ENCODE measurements at regions not wholly inside any gene's neighbourhood (a gene's known extent, or its start where the extent isn't known, plus 50 kb on each side); places are given as distances from the start of the nearest gene placed in this dataset.

DNA sequence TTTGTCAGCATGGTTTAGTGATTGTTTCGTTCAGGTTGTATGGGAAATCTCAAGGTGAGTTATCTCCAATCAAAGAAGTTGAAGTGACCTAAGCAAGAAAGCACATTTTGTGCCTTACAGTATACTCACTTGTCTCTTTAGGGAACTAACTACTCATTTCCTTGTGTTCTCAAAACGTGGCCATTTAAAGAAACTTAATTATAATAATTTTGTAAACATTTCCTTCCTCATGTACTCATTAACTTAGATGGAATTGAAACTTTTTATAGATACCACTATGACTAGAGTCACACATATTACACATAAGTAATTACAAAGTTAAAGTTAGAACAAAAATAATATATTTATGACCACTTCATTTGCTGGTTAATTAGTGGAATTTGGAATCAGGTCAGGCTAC, 552.6 kb downstream of the MRPL39 start:
- H3K27me3 ChIP-seq (ENCODE audit: control insufficient read depth, insufficient read depth, low read length) = no peaks in the 10 kb centered on the region
- H4K5ac ChIP-seq (ENCODE audit: low read depth, low read length) = no peak overlapping the region
- ATAC-seq (ENCODE audit: low read depth) = no peak
- in situ Hi-C loops (cut with MboI; ENCODE audit: low sequenced_read_pairs) (no loop called here), intact Hi-C loops (cut with micrococcal nuclease) (no loop called here), dilution Hi-C loops (cut with HindIII; ENCODE audit: low sequenced_read_pairs, unreplicated experiment) (no loop called here)
- no peak overlapping the region for H3K4ac ChIP-seq (ENCODE audit: low read depth, low read length)
- DNase-seq = no peak
- no peaks in the 10 kb centered on the region for H4K20me1 ChIP-seq (ENCODE audit: insufficient read depth, low read length)
- no peak overlapping the region for H2AK5ac ChIP-seq (ENCODE audit: low read depth, low read length)
- no CpG with 5 or more reads among the region's 2 CpGs for WGBS, 2 experiments (ENCODE audit: extremely low coverage in 2 of 2, insufficient read length in 1 of 2)
- no peak overlapping the region for H3K18ac ChIP-seq (ENCODE audit: low read depth, low read length)
- no peaks in the 10 kb centered on the region for H3K9me3 ChIP-seq (ENCODE audit: control insufficient read depth, insufficient read depth, low read length)
- H4K8ac ChIP-seq (ENCODE audit: low read depth in 2 of 2, low read length in 2 of 2) = no peak overlapping the region
- no peak overlapping the region for H3K4me2 ChIP-seq (ENCODE audit: low read depth, low read length)
- no peak overlapping the region for H2BK15ac ChIP-seq (ENCODE audit: low read depth, low read length)
- CTCF ChIA-PET = no interaction called here
- H3K56ac ChIP-seq (ENCODE audit: extremely low read depth, insufficient read depth, low read length) = no peak overlapping the region
- H3K9me1 ChIP-seq (ENCODE audit: insufficient read depth, low read length) = no peaks in the 10 kb centered on the region
- H3K9ac ChIP-seq (ENCODE audit: low read depth, low read length) = no peak overlapping the region
- H3K4me3 ChIP-seq (ENCODE audit: insufficient read depth, low read depth, low read length) = no peak overlapping the region
- TF ChIP-seq FOS (IDR thresholded peaks at IDR 0.05; ENCODE audit: low read depth, low read length) = no peak
- TF ChIP-seq, protein P1, sequence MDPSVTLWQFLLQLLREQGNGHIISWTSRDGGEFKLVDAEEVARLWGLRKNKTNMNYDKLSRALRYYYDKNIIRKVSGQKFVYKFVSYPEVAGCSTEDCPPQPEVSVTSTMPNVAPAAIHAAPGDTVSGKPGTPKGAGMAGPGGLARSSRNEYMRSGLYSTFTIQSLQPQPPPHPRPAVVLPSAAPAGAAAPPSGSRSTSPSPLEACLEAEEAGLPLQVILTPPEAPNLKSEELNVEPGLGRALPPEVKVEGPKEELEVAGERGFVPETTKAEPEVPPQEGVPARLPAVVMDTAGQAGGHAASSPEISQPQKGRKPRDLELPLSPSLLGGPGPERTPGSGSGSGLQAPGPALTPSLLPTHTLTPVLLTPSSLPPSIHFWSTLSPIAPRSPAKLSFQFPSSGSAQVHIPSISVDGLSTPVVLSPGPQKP (IDR thresholded peaks at IDR 0.05; ENCODE audit: borderline replicate concordance, low read depth, low read length) = no peak
- TF ChIP-seq RCOR1 (IDR thresholded peaks at IDR 0.05; ENCODE audit: insufficient replicate concordance, low read length) = no peak
- TF ChIP-seq MAFK (IDR thresholded peaks at IDR 0.05; ENCODE audit: low read depth, low read length) = no peak
- no peak for TF ChIP-seq MXI1 (IDR thresholded peaks at IDR 0.05; ENCODE audit: borderline replicate concordance, low read depth, low read length)
- H2BK120ac ChIP-seq (ENCODE audit: low read depth, low read length) = no peak overlapping the region
- H3K27ac ChIP-seq (ENCODE audit: insufficient read depth, low read length) = no peak overlapping the region
- H2AK9ac ChIP-seq (replicated peaks; ENCODE audit: low read depth, low read length, poor library complexity) = no peak overlapping the region
- H2AFZ ChIP-seq (replicated peaks; ENCODE audit: low read length, poor library complexity) = no peak overlapping the region
- H3K14ac ChIP-seq (replicated peaks; ENCODE audit: low read depth, low read length) = no peak overlapping the region
- H4K91ac ChIP-seq (ENCODE audit: insufficient read depth, low read depth, low read length) = no peak overlapping the region
- H3K23ac ChIP-seq (ENCODE audit: low read depth, low read length) = no peak overlapping the region
- H3K79me1 ChIP-seq (ENCODE audit: low read depth in 1 of 2, low read length in 2 of 2) = no peaks in the 10 kb centered on the region
- no peaks in the 10 kb centered on the region for H3K4me1 ChIP-seq (ENCODE audit: control insufficient read depth, insufficient read depth, low read length)
- H2BK5ac ChIP-seq (ENCODE audit: low read depth, low read length, poor library complexity, severe bottlenecking) = no peak overlapping the region
- no peak overlapping the region for H2BK20ac ChIP-seq (ENCODE audit: low read depth, low read length)
- H3K36me3 ChIP-seq (ENCODE audit: control insufficient read depth, insufficient read depth, low read length) = no peaks in the 10 kb centered on the region
- POLR2A ChIA-PET (ENCODE audit: unreplicated experiment) = no interaction called here
- no TSS peak for BruUV-seq (replicated peaks)

All from IMR-90 (cell line).